ENCODE measurements at regions not wholly inside any gene's neighbourhood (a gene's known extent, or its start where the extent isn't known, plus 50 kb on each side); places are given as distances from the start of the nearest gene placed in this dataset.

GRCh38 chr7:152583006-152583405 is 92.9 kb downstream of the XRCC2 start:
- TF ChIP-seq CTCF (IDR thresholded peaks at IDR 0.05; ENCODE audit: insufficient read depth, low read length), result no peak
- no peak for TF ChIP-seq POLR2AphosphoS5 (IDR thresholded peaks at IDR 0.05; ENCODE audit: low read depth)
